Pancreas (tissue), 10 donors: ENCODE measurements at regions not wholly inside any gene's neighbourhood (a gene's known extent, or its start where the extent isn't known, plus 50 kb on each side); places are given as distances from the start of the nearest gene placed in this dataset.

Experiments
- ATAC-seq, 4 donors: fragments of 200-7000 bp; cut with Tn5 transposase; one replicate each; pipeline versions ENCODE4 v1.8.0 to v1.9.1; 2020; ENCODE audit warnings: mild to moderate bottlenecking in 4 of 4, moderate library complexity in 4 of 4
- DNase-seq, 6 donors: peaks; one replicate each; pipeline ENCODE4 v3.0.0-alpha.2; 2020
- FAIRE-seq: peaks from 2 replicates; lab custom pipeline; 2012; peaks lifted over from hg19 to GRCh38; lab: Jason Lieb, UNC
- H3K27ac ChIP-seq, 4 donors: fragments of 200-600 bp; sonication (generic); 1 replicate in 3 of 4; 2 replicates in 1 of 4; pipeline versions ENCODE4 v1.5.0 to v1.8.0; 2020
- H3K27me3 ChIP-seq, 4 donors: fragments of 200-600 bp; one replicate each; pipeline ENCODE4 v1.8.0; 2021
- H3K36me3 ChIP-seq, 3 donors: fragments of 200-600 bp; sonication (generic) in 1 of 3; one replicate each; pipeline versions ENCODE4 v1.5.0 to v1.8.0; 2020 to 2021
- H3K4me1 ChIP-seq, 3 donors: fragments of 200-600 bp; one replicate each; pipeline ENCODE4 v1.8.0; 2021
- H3K4me3 ChIP-seq, 4 donors: fragments of 200-600 bp; sonication (generic) in 2 of 4; one replicate each; pipeline versions ENCODE4 v1.5.0 to v1.8.0; 2020 to 2021
- H3K9me3 ChIP-seq, 4 donors: fragments of 200-600 bp; one replicate each; pipeline ENCODE4 v1.8.0; 2021
- WGBS, 2 donors: extraction: QIAGEN DNeasy Blood & Tissue Kit; methylation state at CpG; one replicate each; pipeline ENCODE4 v1.1.7; 2013; 5-methylcytosine and 5-hydroxymethylcytosine counted together
- intact Hi-C, 3 donors: fragments of 100-400 bp; cut with DNase I; formaldehyde crosslinking; loops; one replicate each; pipeline versions ENCODE4 v1.11.1 to v1.14.2; 2022
- TF ChIP-seq, protein P1 (sequence below), 4 donors: fragments of 200-600 bp; sonication (generic) in 3 of 4; IDR thresholded peaks; one replicate each; pipeline versions ENCODE4 v1.5.0 to v1.8.0; 2021; ENCODE audit warnings: antibody characterized with exemption in 4 of 4
- donor health status: healthy with polysubstance abuse.
- donor health status: DM: no; HTN: no; CAD: no; lungs with moderate emphysema.
- donor health status: DM: no; HTN: no; CAD: no.
- donor health status: control.
- donor health status: control.
- donor health status: Bipolar disorder and iron deficiency.
- donor health status: DM: yes; HTN: yes; CAD: no.
- donor health status: DM: no; HTN: no; CAD: no.
- donor health status: DM: no; HTN: no; CAD: no.
- donor health status: DM: yes; HTN: yes; CAD: no.

DNA sequence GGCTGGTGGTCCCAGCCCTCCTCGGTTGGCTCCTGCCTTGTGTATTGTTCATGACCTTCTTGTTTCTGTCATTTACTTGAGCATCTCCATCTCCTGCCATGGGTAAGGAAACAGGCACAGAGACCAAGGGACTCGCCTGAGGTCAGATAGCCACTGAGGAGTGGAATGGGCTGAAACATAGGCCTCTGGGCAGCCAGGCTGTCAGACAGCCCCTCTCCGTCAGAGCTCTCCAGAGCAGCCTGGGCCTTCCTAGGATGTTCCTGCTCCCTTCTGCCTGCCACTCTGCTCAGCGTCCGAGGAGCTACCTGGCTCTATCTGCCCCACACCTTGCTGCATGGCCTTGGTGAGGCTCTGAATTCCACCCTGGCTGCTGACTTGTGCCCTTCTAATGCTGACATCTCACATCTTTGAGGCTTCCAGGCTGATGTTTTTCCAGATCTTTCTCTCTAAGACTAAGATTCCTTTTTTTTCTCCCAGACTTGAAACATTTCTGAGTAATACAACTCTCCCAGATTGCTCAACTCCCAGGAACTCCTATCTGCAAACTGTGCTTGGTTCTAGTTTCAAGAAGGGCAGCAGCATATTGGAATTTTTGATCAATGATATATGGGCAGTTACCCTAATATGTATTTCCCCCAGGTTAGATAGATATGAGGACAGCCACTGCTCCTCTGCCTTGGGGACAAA, 67.7 kb downstream of the MCFD2 start:
- WGBS, 2 donors = 52 to 57% methylated on average over 5 of the region's 5 CpGs
- intact Hi-C loops = no loop called here
- no peak for FAIRE-seq
- TF ChIP-seq, protein P1, sequence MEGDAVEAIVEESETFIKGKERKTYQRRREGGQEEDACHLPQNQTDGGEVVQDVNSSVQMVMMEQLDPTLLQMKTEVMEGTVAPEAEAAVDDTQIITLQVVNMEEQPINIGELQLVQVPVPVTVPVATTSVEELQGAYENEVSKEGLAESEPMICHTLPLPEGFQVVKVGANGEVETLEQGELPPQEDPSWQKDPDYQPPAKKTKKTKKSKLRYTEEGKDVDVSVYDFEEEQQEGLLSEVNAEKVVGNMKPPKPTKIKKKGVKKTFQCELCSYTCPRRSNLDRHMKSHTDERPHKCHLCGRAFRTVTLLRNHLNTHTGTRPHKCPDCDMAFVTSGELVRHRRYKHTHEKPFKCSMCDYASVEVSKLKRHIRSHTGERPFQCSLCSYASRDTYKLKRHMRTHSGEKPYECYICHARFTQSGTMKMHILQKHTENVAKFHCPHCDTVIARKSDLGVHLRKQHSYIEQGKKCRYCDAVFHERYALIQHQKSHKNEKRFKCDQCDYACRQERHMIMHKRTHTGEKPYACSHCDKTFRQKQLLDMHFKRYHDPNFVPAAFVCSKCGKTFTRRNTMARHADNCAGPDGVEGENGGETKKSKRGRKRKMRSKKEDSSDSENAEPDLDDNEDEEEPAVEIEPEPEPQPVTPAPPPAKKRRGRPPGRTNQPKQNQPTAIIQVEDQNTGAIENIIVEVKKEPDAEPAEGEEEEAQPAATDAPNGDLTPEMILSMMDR (IDR thresholded peaks at IDR 0.05) = no peak
- Histone ChIP-seq H3K9me3 (no peaks in the 10 kb centered on the region), H3K27me3 (no peaks in the 10 kb centered on the region), H3K4me1 (peaks cover 45 to 59% (median 51%) of the 10 kb centered on the region in 3 donors), H3K36me3 (no peaks in the 10 kb centered on the region), H3K4me3 (no peak overlapping the region), H3K27ac (peak overlapping the region; percentile 57 to 89 (median 75))
- peak in 2 of 4 donors; percentile 1 for ATAC-seq
- DNase-seq = no peak

GRCh38 chr2:46847185-46847710, 68.4 kb downstream of the MCFD2 start:
- DNase-seq (peak; percentile 95 to 100 (median 99)), ATAC-seq (peak; percentile 79 to 95 (median 92)), FAIRE-seq (peak; percentile 78)
- TF ChIP-seq, protein P1 (IDR thresholded peaks at IDR 0.05) = no peak
- H3K4me1 ChIP-seq = peaks cover 45 to 59% (median 51%) of the 10 kb centered on the region in 3 donors
- intact Hi-C loops = no loop called here
- no peaks in the 10 kb centered on the region for H3K9me3 ChIP-seq
- no peaks in the 10 kb centered on the region for H3K36me3 ChIP-seq
- peak overlapping the region; percentile 64 to 89 (median 76) for H3K27ac ChIP-seq
- WGBS, 2 donors = 12 to 17% methylated on average over 12 of the region's 12 CpGs
- no peak overlapping the region for H3K4me3 ChIP-seq
- H3K27me3 ChIP-seq = no peaks in the 10 kb centered on the region

GRCh38 chr2:46846536-46846935, 69.1 kb downstream of the MCFD2 start:
- Histone ChIP-seq H3K27ac (peak overlapping the region; percentile 64 to 89 (median 76)), H3K4me3 (no peak overlapping the region), H3K4me1 (peaks cover 45 to 59% (median 51%) of the 10 kb centered on the region in 3 donors), H3K36me3 (no peaks in the 10 kb centered on the region), H3K27me3 (no peaks in the 10 kb centered on the region), H3K9me3 (no peaks in the 10 kb centered on the region)
- DNase-seq (no peak), ATAC-seq (peak in 2 of 4 donors; percentile 3 to 4), FAIRE-seq (no peak)
- intact Hi-C loops = no loop called here
- TF ChIP-seq, protein P1 (IDR thresholded peaks at IDR 0.05) = no peak
- 36 to 38% methylated on average over 4 of the region's 4 CpGs for WGBS, 2 donors

- Histone ChIP-seq H3K27ac (peak overlapping the region; percentile 64 to 89 (median 76)), H3K27me3 (no peaks in the 10 kb centered on the region), H3K9me3 (no peaks in the 10 kb centered on the region), H3K4me1 (peaks cover 41 to 54% (median 48%) of the 10 kb centered on the region in 3 donors), H3K4me3 (no peak overlapping the region), H3K36me3 (no peaks in the 10 kb centered on the region)
- ATAC-seq (no peak), FAIRE-seq (no peak), DNase-seq (no peak)
- 65 to 80% methylated on average over 16 of the region's 16 CpGs for WGBS, 2 donors
- TF ChIP-seq, protein P1 (IDR thresholded peaks at IDR 0.05) = no peak
- intact Hi-C loops = no loop called here
Observed at GRCh38 chr2:46845542-46846486, 69.8 kb downstream of the MCFD2 start.
